ENCODE measurements at regions not wholly inside any gene's neighbourhood (a gene's known extent, or its start where the extent isn't known, plus 50 kb on each side); places are given as distances from the start of the nearest gene placed in this dataset.
"Not testable (repeated sequence)": the region's sequence is repeated elsewhere in the genome, so short reads cannot be mapped to it uniquely, and the experiment has no call there.

GRCh38 chr1:121604843-121605444 is 420.2 kb downstream of the SRGAP2C start:
- ATAC-seq (replicated peaks in 6 of 8); in situ Hi-C loops (cut with MboI; ENCODE audit: low pct_unique_long_range_greater_than_20kb in 2 of 9, low sequenced_read_pairs in 9 of 9, unreplicated experiment in 9 of 9); H3K4me1 ChIP-seq (replicated peaks in 1 of 2); H3K27ac ChIP-seq; H3K4me3 ChIP-seq: not testable (repeated sequence)
- no CpG with 5 or more reads among the region's 3 CpGs for WGBS, 10 experiments

GRCh38 chr1:121607499-121607898 is 422.7 kb downstream of the SRGAP2C start:
- H3K4me3 ChIP-seq; in situ Hi-C loops (cut with MboI; ENCODE audit: low pct_unique_long_range_greater_than_20kb in 2 of 9, low sequenced_read_pairs in 9 of 9, unreplicated experiment in 9 of 9); ATAC-seq (replicated peaks in 6 of 8); H3K27ac ChIP-seq; H3K4me1 ChIP-seq (replicated peaks in 1 of 2): not testable (repeated sequence)
- no CpG with 5 or more reads among the region's 2 CpGs for WGBS, 10 experiments
